Testis (tissue), 2 donors: ENCODE measurements at regions not wholly inside any gene's neighbourhood (a gene's known extent, or its start where the extent isn't known, plus 50 kb on each side); places are given as distances from the start of the nearest gene placed in this dataset.

Source experiments
- DNase-seq: peaks from one replicate; pipeline ENCODE4 v3.0.0-alpha.2; 2019
- H3K27ac ChIP-seq, 2 donors: fragments of 200-600 bp; sonication (generic); one replicate each; pipeline ENCODE4 v1.5.1; 2019
- H3K27me3 ChIP-seq: fragments of 200-600 bp; sonication (generic); one replicate; pipeline ENCODE4 v1.5.1; 2019
- H3K36me3 ChIP-seq: fragments of 200-600 bp; sonication (generic); one replicate; pipeline ENCODE4 v1.5.1; 2017; ENCODE audit warnings: low read depth; ENCODE audit errors: missing control alignments
- H3K4me1 ChIP-seq: fragments of 200-600 bp; sonication (generic); one replicate; pipeline ENCODE4 v1.5.1; 2019
- H3K4me3 ChIP-seq, 2 donors: fragments of 200-600 bp; sonication (generic); one replicate each; pipeline ENCODE4 v1.5.1; 2017 to 2019
- H3K9me3 ChIP-seq: fragments of 200-600 bp; sonication (generic); one replicate; pipeline ENCODE4 v1.5.1; 2017
- POLR2A ChIP-seq: fragments of 450-650 bp; IDR thresholded peaks from one replicate; pipeline ENCODE4 v1.6.1; 2017; ENCODE audit warnings: antibody characterized with exemption, mild to moderate bottlenecking, moderate library complexity
- WGBS, 2 donors: methylation state at CpG; one replicate each; pipeline ENCODE4 v1.1.5; 2018; 5-methylcytosine and 5-hydroxymethylcytosine counted together
- intact Hi-C: fragments of 100-400 bp; cut with DNase I; formaldehyde crosslinking; loops from one replicate; pipeline ENCODE4 v1.15.1; 2023; ENCODE audit warnings: low total_unique reads
- TF ChIP-seq, protein P1 (sequence below), 3 experiments: fragments of 450-650 bp in 2 of 3; fragments of 200-600 bp in 1 of 3; sonication (generic) in 1 of 3; IDR thresholded peaks; one replicate each; pipeline ENCODE4 v1.5.1; 2016 to 2019; ENCODE audit warnings: antibody characterized with exemption in 3 of 3, mild to moderate bottlenecking in 2 of 3, moderate library complexity in 1 of 3

DNA sequence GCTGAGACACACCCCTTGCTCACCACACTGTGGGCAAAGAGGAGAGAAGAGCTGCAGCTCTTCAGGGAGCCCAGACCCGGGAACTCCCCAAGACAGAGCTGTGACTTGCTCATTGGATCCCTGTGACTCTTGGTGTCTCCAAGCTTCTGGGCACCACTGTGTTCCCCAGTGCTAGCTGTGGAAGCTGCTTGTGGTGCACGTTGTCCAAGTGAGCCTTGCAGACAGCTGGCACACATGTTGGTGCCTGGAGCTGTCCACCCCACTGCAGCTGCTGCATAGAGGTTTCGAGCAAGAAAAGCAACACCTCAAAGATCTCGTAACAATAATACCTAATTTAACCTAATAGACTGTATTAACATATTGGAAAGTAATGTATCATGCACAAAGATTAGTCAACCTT is 1089.3 kb downstream of the PCDH18 start:
- Histone ChIP-seq H3K4me1 (no peaks in the 10 kb centered on the region), H3K4me3 (no peak overlapping the region), H3K27ac (no peak overlapping the region), H3K9me3 (no peaks in the 10 kb centered on the region), H3K27me3 (no peaks in the 10 kb centered on the region), H3K36me3 (no peaks in the 10 kb centered on the region)
- DNase-seq: no peak
- 90 to 94% methylated on average over 2 to 4 of the region's 4 CpGs for WGBS, 2 donors
- intact Hi-C loops: no loop called here
- TF ChIP-seq POLR2A: no peak
- TF ChIP-seq, protein P1, sequence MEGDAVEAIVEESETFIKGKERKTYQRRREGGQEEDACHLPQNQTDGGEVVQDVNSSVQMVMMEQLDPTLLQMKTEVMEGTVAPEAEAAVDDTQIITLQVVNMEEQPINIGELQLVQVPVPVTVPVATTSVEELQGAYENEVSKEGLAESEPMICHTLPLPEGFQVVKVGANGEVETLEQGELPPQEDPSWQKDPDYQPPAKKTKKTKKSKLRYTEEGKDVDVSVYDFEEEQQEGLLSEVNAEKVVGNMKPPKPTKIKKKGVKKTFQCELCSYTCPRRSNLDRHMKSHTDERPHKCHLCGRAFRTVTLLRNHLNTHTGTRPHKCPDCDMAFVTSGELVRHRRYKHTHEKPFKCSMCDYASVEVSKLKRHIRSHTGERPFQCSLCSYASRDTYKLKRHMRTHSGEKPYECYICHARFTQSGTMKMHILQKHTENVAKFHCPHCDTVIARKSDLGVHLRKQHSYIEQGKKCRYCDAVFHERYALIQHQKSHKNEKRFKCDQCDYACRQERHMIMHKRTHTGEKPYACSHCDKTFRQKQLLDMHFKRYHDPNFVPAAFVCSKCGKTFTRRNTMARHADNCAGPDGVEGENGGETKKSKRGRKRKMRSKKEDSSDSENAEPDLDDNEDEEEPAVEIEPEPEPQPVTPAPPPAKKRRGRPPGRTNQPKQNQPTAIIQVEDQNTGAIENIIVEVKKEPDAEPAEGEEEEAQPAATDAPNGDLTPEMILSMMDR (IDR thresholded peaks at IDR 0.05): no peak

DNA sequence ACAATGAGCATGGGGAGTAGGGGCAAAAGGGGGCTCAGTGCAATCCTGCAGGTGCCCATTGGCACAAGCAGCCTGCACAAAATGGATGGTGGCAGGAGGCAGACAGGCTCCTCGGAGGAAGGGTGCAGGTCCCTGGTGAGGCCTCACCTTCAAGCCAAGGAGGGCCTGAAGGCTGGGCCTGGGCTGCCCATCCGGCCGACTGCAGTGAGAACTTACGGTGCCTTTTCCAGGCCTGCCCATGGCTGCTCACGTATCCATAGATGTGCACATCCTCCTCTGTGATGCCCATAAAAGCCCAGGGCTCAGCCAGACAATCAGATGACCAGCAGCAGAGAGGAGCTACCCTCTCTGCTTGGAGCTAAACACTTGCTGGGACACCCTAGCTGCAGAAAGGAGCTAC is 1089.8 kb downstream of the PCDH18 start:
- Histone ChIP-seq H3K4me1 (no peaks in the 10 kb centered on the region), H3K9me3 (no peaks in the 10 kb centered on the region), H3K27ac (no peak overlapping the region), H3K4me3 (no peak overlapping the region), H3K36me3 (no peaks in the 10 kb centered on the region), H3K27me3 (no peaks in the 10 kb centered on the region)
- no peak for DNase-seq
- no peak for TF ChIP-seq POLR2A
- TF ChIP-seq, protein P1 (IDR thresholded peaks at IDR 0.05): no peak
- intact Hi-C loops: no loop called here
- 91% methylated on average over 5 of the region's 5 CpGs; no CpG with 5 or more reads in 1 of the 2 donors for WGBS, 2 donors

DNA sequence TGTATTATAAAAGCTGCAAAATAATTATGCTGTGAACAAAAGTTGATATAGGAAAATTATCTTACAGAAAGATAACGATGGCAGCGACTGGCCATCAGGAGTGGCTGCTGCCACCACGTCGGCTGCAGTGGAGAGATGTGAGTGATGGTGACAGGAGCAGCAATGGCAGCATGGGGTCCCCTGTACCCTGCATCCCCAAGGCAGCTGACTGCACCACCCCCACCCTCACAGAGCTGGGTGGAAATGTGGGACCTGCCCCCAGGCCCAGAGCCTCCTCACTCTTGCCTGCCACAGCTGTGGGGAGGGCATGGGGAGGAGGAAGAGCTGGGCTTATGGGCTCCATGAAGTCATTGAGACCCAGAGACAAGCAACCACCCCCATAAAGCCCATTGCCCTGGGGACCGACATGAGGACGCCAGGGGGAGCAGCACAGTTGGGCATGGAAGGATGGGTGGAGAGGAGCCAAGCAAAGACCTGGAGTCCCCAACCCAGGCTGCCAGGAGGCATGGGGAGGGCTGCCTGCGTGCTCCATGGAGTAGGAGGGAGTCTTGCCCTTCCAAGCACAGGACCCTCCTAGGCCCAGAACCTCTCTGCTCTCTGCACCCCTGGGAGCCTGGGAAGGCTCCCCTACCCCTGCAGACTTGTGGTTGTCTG is 1090.5 kb downstream of the PCDH18 start:
- H3K27ac ChIP-seq: no peak overlapping the region

DNA sequence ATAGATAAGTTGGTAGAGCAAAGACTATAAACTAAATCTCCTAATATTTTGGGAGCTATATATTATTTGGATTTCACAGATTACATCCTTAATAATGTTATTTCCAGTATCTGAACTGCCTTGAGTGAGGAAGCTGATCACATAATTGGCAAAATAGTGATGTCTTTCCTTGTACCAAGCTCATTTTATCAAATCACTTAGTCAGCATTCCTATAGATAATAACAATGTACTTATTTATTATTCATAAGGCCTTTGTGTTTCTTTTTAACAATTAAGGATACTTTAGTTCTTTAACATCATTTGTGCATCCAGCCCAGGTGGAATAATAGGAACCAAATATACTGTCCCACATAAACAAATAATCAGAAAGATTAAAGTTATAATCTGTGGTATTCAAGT is 1093.6 kb downstream of the PCDH18 start:
- no peak overlapping the region for H3K27ac ChIP-seq
- H3K9me3 ChIP-seq: no peaks in the 10 kb centered on the region
- intact Hi-C loops: no loop called here
- H3K4me3 ChIP-seq: no peak overlapping the region
- H3K36me3 ChIP-seq: no peaks in the 10 kb centered on the region
- H3K4me1 ChIP-seq: no peaks in the 10 kb centered on the region
- TF ChIP-seq POLR2A: no peak
- TF ChIP-seq, protein P1 (IDR thresholded peaks at IDR 0.05): no peak
- H3K27me3 ChIP-seq: no peaks in the 10 kb centered on the region
- no peak for DNase-seq

More for the DNA sequence above, 1090.5 kb downstream of the PCDH18 start:
- no peaks in the 10 kb centered on the region for H3K27me3 ChIP-seq
- intact Hi-C loops: no loop called here
- H3K9me3 ChIP-seq: no peaks in the 10 kb centered on the region
- TF ChIP-seq POLR2A: no peak
- TF ChIP-seq, protein P1 (IDR thresholded peaks at IDR 0.05): no peak
- WGBS, 2 donors: 91 to 93% methylated on average over 7 of the region's 7 CpGs
- no peak overlapping the region for H3K4me3 ChIP-seq
- no peaks in the 10 kb centered on the region for H3K36me3 ChIP-seq
- no peak for DNase-seq
- no peaks in the 10 kb centered on the region for H3K4me1 ChIP-seq

DNA sequence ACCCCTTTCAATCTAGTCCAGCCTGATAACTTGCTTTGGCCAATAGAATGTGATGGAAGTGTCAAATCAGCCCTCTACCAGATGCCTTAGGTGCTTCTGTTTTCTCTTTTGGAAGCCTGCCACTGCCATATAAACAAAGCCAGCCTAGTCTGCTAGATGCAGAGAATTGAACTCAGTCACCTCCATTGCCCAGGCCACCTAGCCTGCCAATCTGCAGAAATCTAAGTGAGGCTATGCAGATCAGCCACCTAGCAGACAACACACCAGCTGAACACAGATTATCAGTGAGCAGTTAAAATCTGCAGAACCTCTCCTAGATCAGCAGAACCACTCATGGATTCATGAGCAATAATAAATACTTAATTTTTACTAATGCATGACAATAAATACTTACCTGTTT is 1108.2 kb downstream of the PCDH18 start:
- H3K4me1 ChIP-seq: no peaks in the 10 kb centered on the region
- H3K4me3 ChIP-seq: no peak overlapping the region
- H3K27me3 ChIP-seq: no peaks in the 10 kb centered on the region
- no peak overlapping the region for H3K27ac ChIP-seq
- no peak for DNase-seq
- intact Hi-C loops: no loop called here
- no peaks in the 10 kb centered on the region for H3K36me3 ChIP-seq
- H3K9me3 ChIP-seq: no peaks in the 10 kb centered on the region
- TF ChIP-seq POLR2A: no peak
- TF ChIP-seq, protein P1 (IDR thresholded peaks at IDR 0.05): no peak
